HCT116 (cell line): ENCODE measurements at regions not wholly inside any gene's neighbourhood (a gene's known extent, or its start where the extent isn't known, plus 50 kb on each side); places are given as distances from the start of the nearest gene placed in this dataset.

Source experiments
- ATAC-seq: fragments of 200-7000 bp; cut with Tn5 transposase; 2 replicates; pipeline ENCODE4 v1.9.1; 2020; ENCODE audit warnings: mild to moderate bottlenecking, moderate library complexity
- BruUV-seq: library from RNA; stranded (reverse); fragments of 400-500 nt; replicated peaks from 2 replicates; lab custom pipeline; 2021; lab: Mats Ljungman, UMichigan
- CTCF ChIA-PET: fragments of 300-600 bp; sonication (Branson Sonifier 250); formaldehyde crosslinking; loops from one replicate; lab custom pipeline; 2021; ENCODE audit warnings: antibody characterized with exemption; lab: Charles Lee
- POLR2A ChIA-PET: fragments of 300-600, 350-600 bp; sonication (Branson Sonifier 250); formaldehyde crosslinking; loops from one replicate; lab custom pipeline; 2021; ENCODE audit warnings: antibody characterized with exemption; lab: Charles Lee
- RAD21 ChIA-PET, 2 experiments: fragments of 300-600 bp; sonication (Branson Sonifier 250); formaldehyde crosslinking; loops; one replicate each; lab custom pipeline; 2023; ENCODE audit warnings: low total read pairs in 2 of 2; ENCODE audit not compliant: uncharacterized antibody in 2 of 2, unreplicated experiment in 2 of 2, low non-redundant PET in 1 of 2; lab: Charles Lee
- DNase-seq: peaks from one replicate; pipeline ENCODE4 v3.0.0-alpha.2; 2010; ENCODE audit warnings: low read depth, low spot score
- H2AFZ ChIP-seq: fragments of 200-600 bp; shearing (Covaris generic), sonication (generic); 2 replicates; pipeline ENCODE4 v1.6.1; 2017; ENCODE audit warnings: low read depth, mixed run types, mixed read lengths, antibody characterized with exemption, low read length; ENCODE audit not compliant: poor library complexity, severe bottlenecking
- H3K27ac ChIP-seq: 2 replicates; pipeline ENCODE4 v1.5.1; 2012; ENCODE audit warnings: low read depth, low read length
- H3K27me3 ChIP-seq: fragments of 200-600 bp; sonication (generic); 2 replicates; pipeline ENCODE4 v1.6.1; 2016; ENCODE audit warnings: mixed run types, low read length, mixed read lengths; ENCODE audit not compliant: insufficient read depth
- H3K36me3 ChIP-seq, 2 experiments: fragments of 200-500 bp in 1 of 2; fragments of 200-600 bp in 1 of 2; sonication (Bioruptor generic) in 1 of 2; sonication (generic) in 1 of 2; 2 replicates each; pipeline versions ENCODE4 v1.5.1 to v1.6.1; 2014 to 2016; ENCODE audit warnings: low read length in 2 of 2, inconsistent platforms in 1 of 2, mixed read lengths in 1 of 2, mixed run types in 1 of 2; ENCODE audit not compliant: insufficient read depth in 2 of 2, control insufficient read depth in 1 of 2
- H3K4me1 ChIP-seq, 2 experiments: fragments of 200-600 bp in 1 of 2; sonication (generic) in 1 of 2; 2 replicates each; pipeline versions ENCODE4 v1.5.1 to v1.6.1; 2012 to 2017; ENCODE audit warnings: low read length in 2 of 2, inconsistent platforms in 1 of 2, mild to moderate bottlenecking in 1 of 2, mixed read lengths in 1 of 2, mixed run types in 1 of 2, moderate library complexity in 1 of 2; ENCODE audit not compliant: insufficient read depth in 2 of 2, control insufficient read depth in 1 of 2
- H3K4me2 ChIP-seq: fragments of 200-600 bp; sonication (generic); 2 replicates; pipeline ENCODE4 v1.6.1; 2017; ENCODE audit warnings: mixed run types, low read length, mixed read lengths
- H3K4me3 ChIP-seq, 2 experiments: fragments of 200-600 bp in 1 of 2; sonication (generic) in 1 of 2; replicated peaks in 1 of 2; 2 replicates each; pipeline ENCODE4 v1.5.1; 2011 to 2016; ENCODE audit warnings: low read length in 2 of 2, control low read depth in 1 of 2, low read depth in 1 of 2, mild to moderate bottlenecking in 1 of 2, mixed read lengths in 1 of 2, mixed run types in 1 of 2
- H3K79me2 ChIP-seq: fragments of 200-600 bp; sonication (generic); 2 replicates; pipeline ENCODE4 v1.6.1; 2017; ENCODE audit warnings: mild to moderate bottlenecking, mixed run types, low read length, moderate library complexity, mixed read lengths; ENCODE audit not compliant: insufficient read depth
- H3K9ac ChIP-seq: fragments of 200-600 bp; sonication (generic); 2 replicates; pipeline ENCODE4 v1.6.1; 2016; ENCODE audit warnings: low read length, mixed read lengths
- H3K9me2 ChIP-seq: fragments of 200-600 bp; sonication (generic), shearing (Covaris generic); 2 replicates; pipeline ENCODE4 v1.6.1; 2017; ENCODE audit warnings: mixed run types, mild to moderate bottlenecking, moderate library complexity; ENCODE audit not compliant: insufficient read depth
- H3K9me3 ChIP-seq, 2 experiments: fragments of 200-500 bp in 1 of 2; fragments of 200-600 bp in 1 of 2; sonication (Bioruptor generic) in 1 of 2; sonication (generic) in 1 of 2; 2 replicates each; pipeline ENCODE4 v1.6.1; 2014 to 2017; ENCODE audit warnings: low read length in 2 of 2, mixed read lengths in 2 of 2, inconsistent platforms in 1 of 2, low read depth in 1 of 2, mild to moderate bottlenecking in 1 of 2, mixed run types in 1 of 2, moderate library complexity in 1 of 2; ENCODE audit not compliant: control insufficient read depth in 1 of 2, insufficient read depth in 1 of 2
- H4K20me1 ChIP-seq: fragments of 200-600 bp; sonication (generic), shearing (Covaris generic); 2 replicates; pipeline ENCODE4 v1.6.1; 2017; ENCODE audit warnings: mixed run types, mild to moderate bottlenecking, moderate library complexity; ENCODE audit not compliant: insufficient read depth
- RAD21 ChIP-seq: IDR thresholded peaks from 2 replicates; pipeline ENCODE4 v1.6.1; 2012; ENCODE audit warnings: low read depth, mild to moderate bottlenecking
- ZFX ChIP-seq: fragments of 450-650 bp; IDR thresholded peaks from 2 replicates; pipeline ENCODE4 v1.6.1; 2017
- ZNF274 ChIP-seq: fragments of 200-500 bp; sonication (Bioruptor generic); IDR thresholded peaks from 2 replicates; pipeline ENCODE4 v1.6.1; 2014; ENCODE audit warnings: mild to moderate bottlenecking, low read depth, low read length, inconsistent platforms
- intact Hi-C: fragments of 100-400 bp; cut with micrococcal nuclease; formaldehyde crosslinking; loops from 2 replicates; pipeline ENCODE4 v1.10.0; 2022
- TF ChIP-seq, protein P1 (sequence below): IDR thresholded peaks from 2 replicates; pipeline ENCODE4 v1.6.1; 2012; ENCODE audit warnings: low read depth
- TF ChIP-seq, protein P2 (sequence below): IDR thresholded peaks from 2 replicates; pipeline ENCODE4 v1.6.1; 2011; ENCODE audit warnings: mild to moderate bottlenecking, low read length, moderate library complexity; ENCODE audit not compliant: insufficient replicate concordance; ENCODE audit errors: extremely low read depth
- TF ChIP-seq, protein P3 (sequence below), 3 experiments: fragments of 200-600 bp in 1 of 3; sonication (generic) in 1 of 3; IDR thresholded peaks in 2 of 3; conservative IDR thresholded peaks in 1 of 3; 2 replicates each; pipeline ENCODE4 v1.5.1; 2012 to 2017; ENCODE audit warnings: low read depth in 2 of 3, low read length in 2 of 3, antibody characterized with exemption in 1 of 3, borderline replicate concordance in 1 of 3, control low read depth in 1 of 3, mild to moderate bottlenecking in 1 of 3, mixed read lengths in 1 of 3, mixed run types in 1 of 3, moderate library complexity in 1 of 3; ENCODE audit not compliant: insufficient read depth in 1 of 3

DNA sequence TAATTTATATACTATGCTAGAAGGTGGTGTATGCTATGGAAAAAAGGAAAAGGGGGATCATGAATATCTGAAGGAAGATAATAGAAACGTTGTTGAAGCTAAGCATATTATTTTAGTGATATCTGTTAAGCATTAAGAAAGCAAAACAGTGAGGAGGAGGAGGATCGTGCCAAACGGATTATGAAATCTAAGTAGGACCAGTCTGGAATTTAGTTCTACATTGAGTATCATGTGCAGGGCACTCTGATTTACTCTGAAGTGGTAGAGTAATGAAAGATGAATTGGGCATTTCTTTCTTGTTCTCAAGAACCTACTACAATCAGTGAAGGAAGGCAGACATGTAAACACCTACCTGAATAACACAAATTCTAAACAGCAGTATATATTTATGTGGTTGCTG is 195.3 kb downstream of the CYB561 start:
- no peak overlapping the region for H3K9ac ChIP-seq
- no peaks in the 10 kb centered on the region for H3K79me2 ChIP-seq
- no peaks in the 10 kb centered on the region for H3K9me2 ChIP-seq
- H3K27me3 ChIP-seq, result no peaks in the 10 kb centered on the region
- no TSS peak for BruUV-seq
- no peak overlapping the region for H3K27ac ChIP-seq
- TF ChIP-seq, protein P1, sequence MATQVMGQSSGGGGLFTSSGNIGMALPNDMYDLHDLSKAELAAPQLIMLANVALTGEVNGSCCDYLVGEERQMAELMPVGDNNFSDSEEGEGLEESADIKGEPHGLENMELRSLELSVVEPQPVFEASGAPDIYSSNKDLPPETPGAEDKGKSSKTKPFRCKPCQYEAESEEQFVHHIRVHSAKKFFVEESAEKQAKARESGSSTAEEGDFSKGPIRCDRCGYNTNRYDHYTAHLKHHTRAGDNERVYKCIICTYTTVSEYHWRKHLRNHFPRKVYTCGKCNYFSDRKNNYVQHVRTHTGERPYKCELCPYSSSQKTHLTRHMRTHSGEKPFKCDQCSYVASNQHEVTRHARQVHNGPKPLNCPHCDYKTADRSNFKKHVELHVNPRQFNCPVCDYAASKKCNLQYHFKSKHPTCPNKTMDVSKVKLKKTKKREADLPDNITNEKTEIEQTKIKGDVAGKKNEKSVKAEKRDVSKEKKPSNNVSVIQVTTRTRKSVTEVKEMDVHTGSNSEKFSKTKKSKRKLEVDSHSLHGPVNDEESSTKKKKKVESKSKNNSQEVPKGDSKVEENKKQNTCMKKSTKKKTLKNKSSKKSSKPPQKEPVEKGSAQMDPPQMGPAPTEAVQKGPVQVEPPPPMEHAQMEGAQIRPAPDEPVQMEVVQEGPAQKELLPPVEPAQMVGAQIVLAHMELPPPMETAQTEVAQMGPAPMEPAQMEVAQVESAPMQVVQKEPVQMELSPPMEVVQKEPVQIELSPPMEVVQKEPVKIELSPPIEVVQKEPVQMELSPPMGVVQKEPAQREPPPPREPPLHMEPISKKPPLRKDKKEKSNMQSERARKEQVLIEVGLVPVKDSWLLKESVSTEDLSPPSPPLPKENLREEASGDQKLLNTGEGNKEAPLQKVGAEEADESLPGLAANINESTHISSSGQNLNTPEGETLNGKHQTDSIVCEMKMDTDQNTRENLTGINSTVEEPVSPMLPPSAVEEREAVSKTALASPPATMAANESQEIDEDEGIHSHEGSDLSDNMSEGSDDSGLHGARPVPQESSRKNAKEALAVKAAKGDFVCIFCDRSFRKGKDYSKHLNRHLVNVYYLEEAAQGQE, result no peak
- TF ChIP-seq ZFX, result no peak
- TF ChIP-seq ZNF274, result no peak
- no peak for TF ChIP-seq RAD21
- TF ChIP-seq, protein P2, sequence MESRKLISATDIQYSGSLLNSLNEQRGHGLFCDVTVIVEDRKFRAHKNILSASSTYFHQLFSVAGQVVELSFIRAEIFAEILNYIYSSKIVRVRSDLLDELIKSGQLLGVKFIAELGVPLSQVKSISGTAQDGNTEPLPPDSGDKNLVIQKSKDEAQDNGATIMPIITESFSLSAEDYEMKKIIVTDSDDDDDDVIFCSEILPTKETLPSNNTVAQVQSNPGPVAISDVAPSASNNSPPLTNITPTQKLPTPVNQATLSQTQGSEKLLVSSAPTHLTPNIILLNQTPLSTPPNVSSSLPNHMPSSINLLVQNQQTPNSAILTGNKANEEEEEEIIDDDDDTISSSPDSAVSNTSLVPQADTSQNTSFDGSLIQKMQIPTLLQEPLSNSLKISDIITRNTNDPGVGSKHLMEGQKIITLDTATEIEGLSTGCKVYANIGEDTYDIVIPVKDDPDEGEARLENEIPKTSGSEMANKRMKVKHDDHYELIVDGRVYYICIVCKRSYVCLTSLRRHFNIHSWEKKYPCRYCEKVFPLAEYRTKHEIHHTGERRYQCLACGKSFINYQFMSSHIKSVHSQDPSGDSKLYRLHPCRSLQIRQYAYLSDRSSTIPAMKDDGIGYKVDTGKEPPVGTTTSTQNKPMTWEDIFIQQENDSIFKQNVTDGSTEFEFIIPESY, result no peak
- TF ChIP-seq, protein P3, sequence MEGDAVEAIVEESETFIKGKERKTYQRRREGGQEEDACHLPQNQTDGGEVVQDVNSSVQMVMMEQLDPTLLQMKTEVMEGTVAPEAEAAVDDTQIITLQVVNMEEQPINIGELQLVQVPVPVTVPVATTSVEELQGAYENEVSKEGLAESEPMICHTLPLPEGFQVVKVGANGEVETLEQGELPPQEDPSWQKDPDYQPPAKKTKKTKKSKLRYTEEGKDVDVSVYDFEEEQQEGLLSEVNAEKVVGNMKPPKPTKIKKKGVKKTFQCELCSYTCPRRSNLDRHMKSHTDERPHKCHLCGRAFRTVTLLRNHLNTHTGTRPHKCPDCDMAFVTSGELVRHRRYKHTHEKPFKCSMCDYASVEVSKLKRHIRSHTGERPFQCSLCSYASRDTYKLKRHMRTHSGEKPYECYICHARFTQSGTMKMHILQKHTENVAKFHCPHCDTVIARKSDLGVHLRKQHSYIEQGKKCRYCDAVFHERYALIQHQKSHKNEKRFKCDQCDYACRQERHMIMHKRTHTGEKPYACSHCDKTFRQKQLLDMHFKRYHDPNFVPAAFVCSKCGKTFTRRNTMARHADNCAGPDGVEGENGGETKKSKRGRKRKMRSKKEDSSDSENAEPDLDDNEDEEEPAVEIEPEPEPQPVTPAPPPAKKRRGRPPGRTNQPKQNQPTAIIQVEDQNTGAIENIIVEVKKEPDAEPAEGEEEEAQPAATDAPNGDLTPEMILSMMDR (IDR thresholded peaks at IDR 0.05 in 2 of 3, conservative IDR thresholded peaks at IDR 0.05 in 1 of 3; ENCODE audit: borderline replicate concordance in 1 of 3, insufficient read depth in 1 of 3, low read depth in 2 of 3, low read length in 2 of 3), result no peak
- TF ChIP-seq, all 23 proteins: peak for 0
- POLR2A ChIA-PET, result no interaction called here
- intact Hi-C loops, result no loop called here
- Histone ChIP-seq H3K9me3 (no peaks in the 10 kb centered on the region; a peak in 1 of 4 replicates), H3K4me2 (no peak overlapping the region), H4K20me1 (no peaks in the 10 kb centered on the region), H3K4me1 (no peaks in the 10 kb centered on the region), H3K36me3 (no peaks in the 10 kb centered on the region), H3K4me3 (no peak overlapping the region), H2AFZ (no peak overlapping the region)
- no peak for ATAC-seq
- RAD21 ChIA-PET, result no interaction called here
- no peak for DNase-seq
- CTCF ChIA-PET, result no interaction called here
